SK-MEL-5 (cell line): ENCODE measurements at regions not wholly inside any gene's neighbourhood (a gene's known extent, or its start where the extent isn't known, plus 50 kb on each side); places are given as distances from the start of the nearest gene placed in this dataset.
"Not testable (repeated sequence)": the region's sequence is repeated elsewhere in the genome, so short reads cannot be mapped to it uniquely, and the experiment has no call there.

Source experiments
- DNase-seq: peaks from one replicate; pipeline ENCODE4 v3.0.0-alpha.2; 2016; ENCODE audit warnings: low read depth, low spot score
- in situ Hi-C: cut with HindIII; loops from 2 replicates; pipeline ENCODE4 v1.10.0; 2016; ENCODE audit warnings: low sequenced_read_pairs, high pct_unique_total_duplicates, low pct_unique_long_range_greater_than_20kb

GRCh38 chr19:29076963-29077362 is 136.0 kb downstream of the UQCRFS1 start:
- no peak for DNase-seq
- in situ Hi-C loops, result no loop called here

- in situ Hi-C loops, result no loop called here
- DNase-seq, result no peak
Observed at GRCh38 chr19:29076161-29076560, 136.8 kb downstream of the UQCRFS1 start.

GRCh38 chr19:29075149-29075548 is 137.8 kb downstream of the UQCRFS1 start:
- no peak for DNase-seq
- in situ Hi-C loops, result no loop called here

GRCh38 chr19:29074579-29074978 is 138.4 kb downstream of the UQCRFS1 start:
- no peak for DNase-seq
- in situ Hi-C loops, result no loop called here

- in situ Hi-C loops, result no loop called here
- no peak for DNase-seq
Observed at GRCh38 chr19:29067831-29068230, 145.1 kb downstream of the UQCRFS1 start.

- in situ Hi-C loops, result no loop called here
- DNase-seq, result no peak
Observed at GRCh38 chr19:29062475-29063435, 150.2 kb downstream of the UQCRFS1 start.

GRCh38 chr19:29060813-29061364 is 152.1 kb downstream of the UQCRFS1 start:
- in situ Hi-C loops, result no loop called here
- DNase-seq, result no peak

GRCh38 chr19:29056535-29056934 is 156.4 kb downstream of the UQCRFS1 start:
- in situ Hi-C loops, result no loop called here
- no peak for DNase-seq

- in situ Hi-C loops, result no loop called here
- DNase-seq, result no peak
Observed at GRCh38 chr19:29054886-29055675, 157.9 kb downstream of the UQCRFS1 start.

GRCh38 chr19:29048873-29049272 is 164.1 kb downstream of the UQCRFS1 start:
- in situ Hi-C loops, result no loop called here
- no peak for DNase-seq

- in situ Hi-C loops, result no loop called here
- DNase-seq, result no peak
Observed at GRCh38 chr19:29045679-29046254, 167.2 kb downstream of the UQCRFS1 start.

- in situ Hi-C loops, result no loop called here
- no peak for DNase-seq
Observed at GRCh38 chr19:29044037-29044436, 168.9 kb downstream of the UQCRFS1 start.

GRCh38 chr19:29042450-29042849 is 170.5 kb downstream of the UQCRFS1 start:
- DNase-seq, result no peak

GRCh38 chr19:29040951-29041350 is 172.0 kb downstream of the UQCRFS1 start:
- DNase-seq, result no peak
- in situ Hi-C loops, result no loop called here

More at GRCh38 chr19:29042450-29042849, 170.5 kb downstream of the UQCRFS1 start:
- in situ Hi-C loops, result no loop called here

- DNase-seq, result no peak
- in situ Hi-C loops, result no loop called here
Observed at GRCh38 chr19:29040292-29040691, 172.7 kb downstream of the UQCRFS1 start.

GRCh38 chr19:29039036-29039435 is 173.9 kb downstream of the UQCRFS1 start:
- in situ Hi-C loops, DNase-seq: not testable (repeated sequence)

- DNase-seq, result no peak
- in situ Hi-C loops, result no loop called here
Observed at GRCh38 chr19:29031216-29031615, 181.7 kb downstream of the UQCRFS1 start.
